8988T (cell line): ENCODE measurements at regions not wholly inside any gene's neighbourhood (a gene's known extent, or its start where the extent isn't known, plus 50 kb on each side); places are given as distances from the start of the nearest gene placed in this dataset.
A peak's percentile ranks its signal among the peaks of the same experiment; 100 is the strongest.

Experiments
- DNase-seq: peaks from one replicate; pipeline ENCODE4 v3.0.0; 2011

DNA sequence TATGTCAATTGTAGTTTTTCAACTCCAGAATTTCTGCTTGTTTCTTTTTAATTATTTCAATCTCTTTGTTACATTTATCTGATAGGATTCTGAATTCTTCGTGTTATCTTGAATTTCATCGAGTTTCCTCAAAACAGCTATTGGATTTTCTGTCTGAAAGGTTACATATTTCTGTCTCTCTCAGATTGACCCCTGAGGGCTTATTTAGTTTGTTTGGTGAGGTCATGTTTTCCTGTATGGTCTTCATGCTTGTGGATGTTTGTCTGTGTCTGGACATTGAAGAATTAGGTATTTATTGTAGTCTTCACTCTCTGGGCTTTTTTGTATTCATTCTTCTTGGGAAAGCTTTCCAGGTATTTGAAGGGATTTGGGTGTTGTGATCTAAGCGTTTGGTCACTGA is 85.6 kb downstream of the SNAPC1 start:
- DNase-seq = no peak

DNA sequence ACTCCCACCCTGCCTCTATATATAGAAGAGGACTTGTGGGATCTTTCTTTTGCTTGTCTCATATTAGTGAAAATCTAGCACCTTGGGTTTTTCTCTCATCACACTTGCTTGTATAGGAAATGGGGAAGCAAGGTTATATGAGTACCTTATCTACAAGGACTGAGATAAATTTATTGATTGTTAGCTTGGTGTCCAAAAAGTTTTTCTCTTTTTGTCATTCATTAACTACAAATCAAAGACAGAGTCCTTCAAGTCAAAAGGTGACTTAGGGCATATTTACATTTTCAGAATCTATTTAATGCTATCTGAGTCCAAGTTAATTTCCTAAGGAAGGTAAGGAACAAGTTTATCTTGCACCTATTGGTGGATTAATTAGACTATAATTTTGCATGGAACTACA is 92.7 kb downstream of the SNAPC1 start:
- DNase-seq = no peak

DNA sequence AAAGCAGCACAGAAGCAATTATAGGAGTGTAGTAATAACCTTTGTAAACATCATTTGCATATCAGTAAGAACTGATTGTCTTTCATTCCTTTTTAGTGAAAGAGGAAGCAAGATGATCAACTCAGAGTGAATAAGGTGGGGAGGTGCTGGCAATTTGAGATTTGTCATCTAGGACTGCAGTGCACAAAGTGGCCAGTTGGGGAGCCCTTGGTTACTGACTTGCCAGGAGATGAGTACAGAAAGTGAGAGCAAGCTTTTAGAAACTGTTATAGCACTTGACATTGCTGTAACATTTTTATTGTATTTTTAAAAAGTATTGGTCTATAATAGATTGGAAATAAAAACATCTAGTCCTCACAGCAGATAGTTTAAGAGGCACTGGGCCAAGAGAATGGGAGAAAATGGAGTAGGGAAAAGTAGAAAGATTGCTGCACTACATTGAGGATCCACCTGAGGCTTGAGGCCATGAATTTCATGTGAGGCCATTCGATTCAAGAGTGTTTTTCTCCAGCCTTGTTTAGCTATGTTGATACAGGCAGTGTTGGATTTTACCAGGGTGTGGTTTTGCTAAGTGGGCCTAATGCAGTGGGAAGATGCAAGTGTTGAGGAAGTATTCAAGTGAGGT is 98.2 kb downstream of the SNAPC1 start:
- DNase-seq = peak; percentile 37

DNA sequence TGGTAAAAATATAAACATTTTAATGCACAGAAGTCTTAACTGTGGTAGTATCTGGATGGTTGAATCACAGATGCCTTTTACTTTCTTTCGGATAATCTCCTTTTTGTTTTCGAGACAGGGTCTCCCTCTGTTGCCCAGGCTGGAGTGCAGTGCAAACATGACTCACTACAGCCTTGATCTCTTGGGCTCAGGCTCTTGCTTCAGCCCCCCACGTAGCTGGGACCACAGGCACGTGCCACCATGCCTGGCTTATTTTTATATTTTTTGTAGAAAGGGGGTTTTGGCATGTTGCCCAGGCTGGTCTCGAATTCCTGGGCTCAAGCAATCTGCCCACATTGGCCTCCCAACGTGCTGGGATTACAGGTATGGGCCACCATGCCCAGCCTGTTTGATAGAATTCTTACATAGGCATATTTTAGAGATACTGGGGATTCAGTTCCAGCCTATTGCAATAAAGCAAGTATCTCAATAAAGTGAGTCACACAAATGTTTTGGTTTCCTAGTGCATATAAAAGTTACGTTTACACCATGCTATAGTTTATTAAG is 99.2 kb downstream of the SNAPC1 start:
- no peak for DNase-seq

DNA sequence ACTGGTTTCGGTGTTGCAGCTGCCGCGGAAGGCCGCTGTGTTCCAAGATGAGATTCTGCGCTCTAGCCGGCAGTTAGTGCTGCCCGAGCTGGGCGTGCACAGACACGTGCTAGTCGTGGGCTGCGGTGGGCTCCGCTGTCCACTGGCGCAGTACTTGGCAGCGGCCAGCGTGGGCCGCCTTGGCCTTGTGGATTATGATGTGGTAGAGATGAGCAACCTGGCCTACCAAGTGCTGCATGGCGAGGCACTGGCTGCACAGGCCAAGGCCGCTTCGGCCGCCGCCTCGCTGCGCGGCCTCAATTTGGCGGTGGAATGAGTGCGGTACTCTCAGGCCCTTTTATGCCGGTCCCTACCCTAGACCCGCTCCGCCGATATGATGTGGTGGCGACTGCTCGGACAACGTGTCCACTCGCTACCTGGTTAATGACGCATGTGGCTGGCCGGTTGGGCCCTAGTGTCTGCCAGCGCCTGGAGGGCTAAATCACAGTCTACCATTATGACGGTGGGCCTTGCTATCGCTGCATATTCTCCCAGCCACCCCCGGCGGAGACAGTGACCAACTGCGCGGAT is 102.2 kb downstream of the SNAPC1 start:
- no peak for DNase-seq

DNA sequence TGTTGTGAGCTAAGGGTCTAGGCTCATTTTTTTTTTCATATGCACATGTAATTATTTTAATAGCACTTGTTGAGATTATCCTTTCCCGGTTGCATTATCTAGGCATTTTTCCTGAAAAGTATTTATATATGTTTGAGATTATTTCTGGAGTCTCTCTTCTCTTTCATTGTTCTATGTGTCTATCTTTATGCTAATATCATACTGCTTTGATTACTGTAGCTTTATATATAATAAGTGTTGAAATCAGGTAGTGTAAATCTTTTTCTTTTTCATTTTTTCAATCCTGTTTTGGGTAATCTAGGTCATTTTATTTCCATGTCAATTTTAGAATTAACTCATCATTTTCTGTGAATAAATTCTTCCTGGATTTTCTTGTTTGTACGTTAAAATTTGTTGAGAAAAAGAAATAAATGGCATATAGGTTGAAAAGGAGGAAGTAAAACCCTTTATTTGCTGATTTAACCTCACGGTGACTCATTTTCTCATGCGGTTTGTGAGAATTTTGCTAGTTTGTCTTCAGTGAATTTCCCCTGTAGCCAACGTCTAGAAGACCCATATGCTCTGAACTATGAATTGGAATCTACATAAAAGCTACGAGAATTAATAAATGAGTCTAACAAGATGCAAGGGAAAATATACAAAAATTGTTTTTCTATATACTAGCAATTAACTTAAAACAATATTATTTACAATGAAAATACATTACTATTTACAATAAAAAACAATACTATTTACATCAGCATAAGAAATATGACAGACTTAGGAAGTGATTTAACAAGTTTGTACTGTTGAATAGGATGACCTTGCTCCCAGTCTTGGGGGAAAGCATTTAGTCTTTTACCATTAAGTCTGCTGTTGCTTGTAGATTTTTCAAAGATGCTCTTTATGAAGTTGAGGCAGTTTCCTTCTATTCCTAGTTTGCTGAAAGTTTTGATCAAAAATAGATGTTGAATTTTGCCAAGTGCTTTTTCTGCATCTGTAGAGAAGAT is 105.0 kb downstream of the SNAPC1 start:
- no peak for DNase-seq

DNA sequence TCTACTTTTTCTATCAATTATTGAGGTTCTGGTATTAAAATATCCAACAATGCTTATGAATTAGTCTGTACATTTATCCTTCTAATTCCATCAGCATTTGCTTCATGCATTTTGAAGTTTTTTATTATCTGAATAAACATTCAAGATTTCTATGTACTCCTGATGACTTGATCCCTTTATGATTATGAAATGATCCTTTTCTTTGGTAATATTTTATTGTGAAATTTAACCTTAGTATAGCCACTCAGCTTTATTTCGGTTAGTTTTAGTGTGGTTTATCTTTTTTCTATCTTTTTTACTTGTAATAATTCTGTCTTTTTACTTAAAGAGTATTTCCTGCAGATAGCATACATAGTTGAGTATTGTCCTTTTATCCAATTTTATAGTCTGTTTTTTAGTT is 106.6 kb downstream of the SNAPC1 start:
- no peak for DNase-seq

DNA sequence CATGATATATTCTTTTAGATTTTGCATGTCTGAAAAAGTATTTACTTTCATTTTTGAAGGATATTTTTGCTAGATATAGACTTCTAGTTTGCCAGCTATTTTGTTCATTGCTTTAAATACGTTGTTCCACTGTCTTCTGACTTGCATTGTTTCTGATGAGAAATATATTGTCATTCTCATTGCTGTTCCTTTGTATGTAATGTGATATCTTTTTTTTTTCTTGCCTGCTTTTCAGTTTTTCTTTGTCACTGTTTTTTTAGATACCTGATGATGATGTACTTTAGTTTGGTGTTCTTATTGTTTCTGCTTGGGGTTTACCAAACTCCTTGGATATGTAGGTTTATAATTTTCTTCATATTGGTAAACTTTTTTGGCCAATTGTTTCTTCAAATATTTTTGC is 107.9 kb downstream of the SNAPC1 start:
- no peak for DNase-seq

DNA sequence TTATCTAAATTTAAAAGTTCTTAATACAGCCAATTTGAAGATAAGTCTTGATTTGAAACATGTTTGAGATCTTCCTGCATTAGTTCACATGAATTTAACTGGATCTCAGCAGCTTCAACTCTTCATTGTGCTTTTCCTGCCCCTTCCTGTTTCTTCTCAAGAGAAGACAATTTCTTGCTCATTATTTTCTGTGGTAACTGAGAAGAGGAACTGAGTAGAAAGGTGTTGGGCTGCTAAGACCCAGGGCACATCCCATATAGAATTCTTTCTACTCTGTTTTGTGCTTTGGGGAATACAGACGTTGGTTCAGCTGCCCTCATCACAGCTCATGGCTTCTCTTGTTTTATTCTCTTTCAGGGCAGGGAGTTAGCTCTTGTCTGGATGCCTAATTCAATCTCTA is 110.2 kb downstream of the SNAPC1 start:
- DNase-seq = no peak

DNA sequence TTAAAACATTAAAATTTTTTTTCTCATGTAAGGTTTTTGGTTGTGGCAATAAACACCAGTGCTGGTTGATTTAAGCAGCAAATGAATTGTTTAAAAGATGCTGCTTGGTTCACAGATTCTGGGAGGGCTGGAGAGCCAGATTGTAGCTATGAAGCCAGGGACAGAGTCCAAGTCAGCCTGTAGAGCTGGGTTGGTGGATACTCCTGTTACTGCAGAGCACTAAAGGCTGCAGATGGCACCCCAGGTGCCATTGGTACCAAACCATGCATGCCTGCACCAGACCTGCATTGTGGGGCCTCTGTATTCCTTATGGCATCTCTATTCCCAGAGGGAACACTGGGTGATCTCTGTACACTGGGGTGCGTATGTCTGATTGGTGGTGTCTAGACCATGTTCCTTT is 113.3 kb downstream of the SNAPC1 start:
- no peak for DNase-seq

DNA sequence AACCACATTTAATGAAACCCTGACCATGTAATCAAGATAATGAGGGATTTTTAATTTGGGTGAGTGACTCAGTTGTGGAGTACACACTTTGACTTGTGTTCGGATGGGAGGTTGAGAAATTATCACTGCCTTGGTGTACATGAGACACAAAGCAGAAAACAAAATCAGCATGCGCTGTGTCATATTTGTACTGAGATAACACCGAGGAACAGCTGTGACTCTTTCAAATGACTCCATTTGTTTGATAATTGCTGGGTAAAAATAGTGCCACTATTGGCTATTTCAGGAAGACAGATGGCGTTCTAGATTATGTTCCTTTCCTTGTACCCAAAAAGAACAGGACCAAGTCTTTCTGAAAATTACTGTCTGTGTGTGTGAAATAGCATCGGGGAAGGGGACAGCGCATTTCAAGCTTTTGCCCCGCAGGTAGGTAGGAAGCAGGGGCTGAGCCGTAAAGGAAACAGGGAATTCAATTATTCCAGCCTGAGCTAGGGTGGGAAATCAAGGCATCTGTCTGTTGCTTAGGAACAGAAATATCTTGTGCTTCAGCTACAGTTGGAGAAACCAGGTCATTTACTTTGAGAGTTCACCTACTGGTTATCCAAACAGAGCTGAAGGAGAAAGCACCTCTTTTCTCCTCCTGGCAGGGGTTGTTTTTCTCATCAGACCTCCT is 114.3 kb downstream of the SNAPC1 start:
- DNase-seq = no peak

DNA sequence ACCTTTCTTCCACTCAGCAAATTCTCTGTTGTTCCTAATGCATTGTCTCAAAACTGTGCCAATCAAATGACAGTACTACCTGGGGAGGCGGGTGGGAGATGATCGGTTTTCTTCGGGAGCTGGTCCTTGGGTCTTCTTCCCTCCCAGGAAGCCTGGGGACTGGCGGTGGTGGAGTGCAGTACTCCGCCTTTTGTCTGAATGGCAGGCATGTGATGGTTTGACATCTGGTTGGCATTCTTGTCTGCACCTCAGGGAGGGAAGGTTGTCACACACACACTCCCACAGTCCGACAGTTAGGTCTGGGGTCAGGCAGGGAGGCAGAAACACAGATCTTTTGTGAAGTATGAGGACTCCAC is 114.8 kb downstream of the SNAPC1 start:
- DNase-seq = no peak

DNA sequence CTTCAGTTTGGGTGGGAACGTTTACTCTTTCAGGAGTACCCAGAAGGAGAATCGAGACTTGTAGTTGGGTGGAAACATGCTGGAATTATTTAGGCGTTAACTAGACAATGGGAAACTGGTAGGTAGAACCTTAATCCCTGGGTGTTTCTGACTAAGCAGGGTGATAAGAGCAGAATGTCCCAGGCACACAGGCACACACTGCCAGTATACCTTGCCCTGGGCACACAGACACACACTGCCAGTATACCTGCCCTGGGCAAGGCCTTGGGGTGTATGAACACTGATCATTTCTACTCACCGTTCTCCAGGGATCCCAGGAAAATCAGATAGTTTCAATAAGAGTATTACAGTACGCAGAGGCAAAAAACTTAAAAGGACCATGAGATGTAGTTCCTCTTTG is 115.5 kb downstream of the SNAPC1 start:
- no peak for DNase-seq

DNA sequence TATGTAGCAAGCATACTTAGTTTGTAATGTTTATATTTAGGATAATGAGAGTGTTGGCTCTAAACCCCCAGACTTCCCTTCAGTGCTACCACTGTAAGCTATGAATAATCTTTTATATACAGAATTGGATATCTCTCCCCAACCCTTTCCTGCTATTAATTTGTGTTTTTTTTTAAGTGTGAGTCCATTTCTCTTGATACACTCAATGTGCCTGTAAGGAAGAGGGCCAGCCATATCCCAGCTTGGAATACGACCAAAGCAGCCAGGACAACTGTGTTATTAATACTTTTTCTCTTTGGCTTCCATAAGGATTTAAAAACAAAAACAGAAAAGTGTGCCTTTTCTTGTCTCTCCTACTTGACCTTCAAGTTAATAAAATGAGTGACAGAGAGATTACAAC is 116.7 kb downstream of the SNAPC1 start:
- no peak for DNase-seq

DNA sequence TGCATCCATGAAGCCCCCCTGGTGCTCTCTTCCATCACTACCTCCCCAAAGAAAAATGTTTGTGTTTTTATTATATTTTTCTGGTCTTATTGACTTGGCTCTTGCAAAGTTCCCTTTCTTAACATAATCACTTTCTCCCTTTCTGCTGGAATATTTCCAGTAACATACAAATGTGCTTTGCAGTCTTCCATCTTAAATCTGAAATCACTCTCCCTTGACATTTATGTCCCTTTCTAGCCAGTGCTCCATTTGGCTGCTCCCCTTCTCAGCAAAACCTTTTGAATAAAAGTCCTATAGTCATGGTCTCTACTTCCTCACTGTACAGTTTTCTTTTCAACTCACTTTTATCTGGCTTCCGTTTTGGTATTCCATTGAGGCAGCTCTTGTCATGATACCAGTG is 118.8 kb downstream of the SNAPC1 start:
- DNase-seq = no peak

DNA sequence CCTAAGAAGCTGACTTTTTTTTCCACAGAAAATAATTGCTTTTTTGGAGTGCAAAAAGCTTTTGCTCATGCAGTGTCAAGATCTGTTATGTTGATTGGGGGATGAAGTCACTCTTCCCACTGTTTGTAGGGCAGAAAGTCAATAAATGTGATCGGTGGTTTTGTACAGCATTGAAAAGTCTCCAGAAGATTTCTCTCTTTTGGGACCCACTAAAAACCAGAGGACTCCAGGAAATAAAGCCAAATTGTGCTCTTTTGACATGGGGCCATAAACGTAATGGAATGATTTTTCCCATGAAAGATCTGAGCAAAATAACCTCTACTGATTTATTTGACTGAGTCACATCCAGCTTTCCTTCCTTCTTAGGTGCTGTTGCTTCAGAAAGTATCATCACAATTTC is 122.5 kb downstream of the SNAPC1 start:
- DNase-seq = no peak

DNA sequence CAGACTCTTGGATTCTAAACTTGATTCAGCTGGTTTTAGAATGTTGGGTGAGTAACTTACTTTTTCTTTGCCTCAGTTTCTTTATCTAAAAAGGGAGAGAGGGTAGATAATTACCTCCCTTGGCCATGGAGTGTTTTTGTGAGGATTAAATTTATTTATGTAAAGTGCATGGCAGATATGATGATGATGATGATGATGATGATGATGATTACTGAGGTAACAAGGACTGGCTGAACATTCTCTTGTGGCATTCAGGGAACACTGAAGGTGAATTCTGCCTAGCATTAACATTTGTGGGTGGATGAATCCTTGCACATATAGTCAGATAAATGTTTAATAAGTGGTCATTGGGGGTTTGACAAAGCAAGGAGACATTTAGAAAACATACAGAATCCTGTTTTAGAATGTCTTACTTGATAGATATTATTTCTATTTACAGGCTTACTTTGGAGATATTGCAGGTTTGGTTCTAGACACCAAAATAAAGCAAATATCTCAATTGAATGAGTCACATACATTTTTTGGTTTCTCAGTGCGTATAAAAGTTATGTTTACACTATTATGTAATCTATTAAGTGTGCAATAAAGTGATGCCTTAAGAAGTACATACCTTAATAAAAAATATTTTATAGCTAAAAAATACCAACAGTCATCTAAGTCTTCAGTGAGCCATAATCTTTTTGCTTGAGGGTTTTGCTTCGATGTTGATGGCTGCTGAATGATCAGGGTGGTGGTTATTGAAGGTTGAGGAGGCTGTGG is 123.2 kb downstream of the SNAPC1 start:
- DNase-seq = no peak

DNA sequence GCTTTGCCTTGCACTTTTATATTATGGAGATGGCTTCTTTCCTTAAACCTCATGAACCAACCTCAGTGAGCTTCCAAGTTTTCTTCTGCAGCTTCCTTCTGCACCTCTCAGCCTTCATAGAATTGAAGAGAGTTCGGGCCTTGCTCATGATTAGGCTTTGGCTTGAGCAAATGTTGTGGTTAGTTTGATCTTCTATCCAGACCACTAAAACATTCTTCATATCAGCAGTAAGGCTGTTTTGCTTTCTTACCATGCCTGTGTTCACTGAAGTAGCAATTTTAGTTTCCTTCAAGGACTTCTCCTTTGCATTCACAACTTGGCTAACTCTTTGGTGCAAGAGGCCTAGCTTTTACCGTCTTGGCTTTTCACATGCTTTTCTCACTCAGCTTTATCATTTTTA is 125.4 kb downstream of the SNAPC1 start:
- no peak for DNase-seq

DNA sequence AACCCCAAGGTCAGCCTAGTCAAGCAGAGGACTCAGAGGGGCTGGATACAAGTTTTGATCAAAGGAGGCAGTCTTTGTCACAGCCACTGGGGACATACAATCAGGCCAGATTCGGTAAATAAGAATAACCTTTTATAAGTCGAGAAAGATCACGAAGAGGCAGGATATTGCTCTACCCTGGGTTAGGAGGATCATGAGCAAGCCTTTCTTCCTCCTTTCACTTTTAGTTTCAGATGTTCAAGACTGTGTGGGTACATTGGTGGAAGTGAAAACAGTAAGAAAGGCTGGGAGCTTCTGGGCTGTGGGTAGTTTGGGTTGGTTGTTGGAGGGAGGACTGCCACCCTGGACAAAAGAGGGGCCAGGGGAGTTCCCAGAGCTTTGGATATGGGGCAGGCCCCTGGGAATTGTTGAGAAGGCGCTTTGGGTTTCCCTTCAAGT is 127.7 kb downstream of the SNAPC1 start:
- DNase-seq = no peak

DNA sequence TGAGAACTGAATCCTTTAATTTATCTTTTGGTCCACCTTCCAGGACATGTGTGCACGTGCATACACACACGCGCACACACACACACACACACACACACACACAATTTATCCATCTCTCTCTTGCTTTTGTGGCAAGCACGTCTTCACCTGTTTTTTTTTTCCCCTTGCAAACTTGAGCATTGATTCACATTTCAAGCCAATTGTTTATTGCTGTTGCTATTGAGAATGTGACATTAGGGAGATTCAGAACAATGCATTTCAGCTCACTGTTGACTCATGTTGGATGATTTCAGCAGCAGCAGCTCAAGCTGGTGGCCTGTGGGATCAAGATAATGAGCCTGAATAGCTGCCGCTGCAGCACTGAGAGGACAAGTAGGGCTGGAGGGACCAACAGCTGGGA is 128.9 kb downstream of the SNAPC1 start:
- no peak for DNase-seq

DNA sequence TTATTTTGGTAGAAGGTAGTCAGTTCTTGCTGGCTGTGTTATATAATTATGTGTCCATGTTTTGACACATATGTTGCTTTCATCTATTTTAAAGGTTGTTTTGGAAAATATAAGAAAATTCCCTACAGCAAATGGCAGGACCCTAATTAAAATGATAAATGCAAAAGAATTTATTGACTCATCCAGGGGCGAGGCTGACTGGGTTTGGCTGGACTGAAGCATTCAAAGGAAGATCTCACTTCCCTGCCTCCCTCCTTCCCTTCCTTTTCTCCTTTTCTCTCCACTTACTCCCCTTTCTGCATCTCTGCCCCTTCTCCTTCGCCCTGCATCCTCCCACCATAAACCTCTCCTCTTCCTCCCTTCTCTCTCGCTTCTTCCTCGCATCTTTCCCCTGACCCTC is 129.6 kb downstream of the SNAPC1 start:
- no peak for DNase-seq

DNA sequence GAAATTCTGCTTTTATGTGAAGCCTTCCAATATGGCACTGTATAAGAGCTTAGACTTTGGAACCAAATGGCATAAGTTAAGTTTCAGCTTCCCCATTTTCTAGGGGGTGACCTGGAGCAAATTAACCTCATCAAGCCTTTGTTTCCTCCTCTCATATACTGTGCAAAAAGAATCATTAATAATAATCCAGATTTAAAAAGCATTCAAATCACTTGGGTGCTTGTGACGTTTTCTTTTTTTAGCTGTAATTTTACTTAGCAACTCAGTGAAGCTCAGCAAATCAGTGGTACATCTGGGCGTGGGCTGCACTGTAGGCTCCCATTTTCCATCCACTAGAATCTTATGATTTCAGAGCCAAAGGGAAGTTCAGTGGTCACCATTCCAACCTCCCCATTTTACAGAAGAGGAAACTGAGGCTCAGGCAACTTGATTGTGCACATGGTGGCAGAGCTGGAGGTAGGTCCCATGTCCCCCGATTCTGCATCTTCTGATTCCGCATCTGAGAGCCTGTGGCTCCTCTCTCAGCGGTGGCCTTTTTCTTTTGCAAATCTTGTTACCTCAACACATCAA is 131.2 kb downstream of the SNAPC1 start:
- DNase-seq = no peak
